GM19467 (cell line): ENCODE measurements at regions not wholly inside any gene's neighbourhood (a gene's known extent, or its start where the extent isn't known, plus 50 kb on each side); places are given as distances from the start of the nearest gene placed in this dataset.
"Not testable (repeated sequence)": the region's sequence is repeated elsewhere in the genome, so short reads cannot be mapped to it uniquely, and the experiment has no call there.

Source experiments
- ATAC-seq: cut with Tn5 transposase; IDR thresholded peaks from one replicate; pipeline ENCODE4 v1.9.1; 2021; ENCODE audit warnings: mild to moderate bottlenecking, moderate library complexity; ENCODE audit not compliant: unreplicated experiment

- ATAC-seq, result no peak
These were observed 724.6 kb upstream of the NRP1 start for GRCh38 chr10:34058845-34059614.

- ATAC-seq, result not testable (repeated sequence)
These were observed 721.0 kb upstream of the NRP1 start for GRCh38 chr10:34055410-34055985.

- no peak for ATAC-seq
These were observed 715.4 kb upstream of the NRP1 start for GRCh38 chr10:34049887-34050286.

- no peak for ATAC-seq
These were observed 715.0 kb upstream of the NRP1 start for GRCh38 chr10:34049469-34049868.

- ATAC-seq, result no peak
These were observed 712.9 kb upstream of the NRP1 start for GRCh38 chr10:34047389-34047788.

- no peak for ATAC-seq
These were observed 712.1 kb upstream of the NRP1 start for GRCh38 chr10:34046506-34047034.

- no peak for ATAC-seq
These were observed 711.2 kb upstream of the NRP1 start for GRCh38 chr10:34045571-34046190.

GRCh38 chr10:34041871-34042270 lies 707.4 kb upstream of the NRP1 start:
- no peak for ATAC-seq

- no peak for ATAC-seq
These were observed 703.0 kb upstream of the NRP1 start for GRCh38 chr10:34037499-34037898.

GRCh38 chr10:34035241-34035790 lies 700.8 kb upstream of the NRP1 start:
- ATAC-seq, result not testable (repeated sequence)

- ATAC-seq, result no peak
These were observed 698.6 kb upstream of the NRP1 start for GRCh38 chr10:34033078-34033477.

GRCh38 chr10:34032564-34032963 lies 698.1 kb upstream of the NRP1 start:
- ATAC-seq, result no peak

- ATAC-seq, result no peak
These were observed 696.9 kb upstream of the NRP1 start for GRCh38 chr10:34031400-34031799.

GRCh38 chr10:34029455-34029854 lies 695.0 kb upstream of the NRP1 start:
- ATAC-seq, result no peak

- ATAC-seq, result no peak
These were observed 694.5 kb upstream of the NRP1 start for GRCh38 chr10:34028936-34029335.

- no peak for ATAC-seq
These were observed 690.4 kb upstream of the NRP1 start for GRCh38 chr10:34024693-34025425.

GRCh38 chr10:34024282-34024681 lies 689.8 kb upstream of the NRP1 start:
- ATAC-seq, result no peak

- ATAC-seq, result no peak
These were observed 687.7 kb upstream of the NRP1 start for GRCh38 chr10:34022195-34022594.

GRCh38 chr10:34018784-34019183 lies 684.3 kb upstream of the NRP1 start:
- no peak for ATAC-seq

GRCh38 chr10:34018129-34018528 lies 683.7 kb upstream of the NRP1 start:
- no peak for ATAC-seq

- ATAC-seq, result no peak
These were observed 682.8 kb upstream of the NRP1 start for GRCh38 chr10:34017281-34017680.
